ENCODE measurements at regions not wholly inside any gene's neighbourhood (a gene's known extent, or its start where the extent isn't known, plus 50 kb on each side); places are given as distances from the start of the nearest gene placed in this dataset.

- Histone ChIP-seq H3K4ac (ENCODE audit: low read length) (no peak overlapping the region), H3K9ac (ENCODE audit: low read depth, low read length, poor library complexity) (no peak overlapping the region), H3K27ac (replicated peaks; ENCODE audit: low read length) (no peak overlapping the region), H2BK15ac (ENCODE audit: low read length) (no peak overlapping the region), H3K4me2 (ENCODE audit: insufficient read depth, low read length, poor library complexity, severe bottlenecking) (no peak overlapping the region), H3K18ac (ENCODE audit: low read length) (no peak overlapping the region), H2BK12ac (ENCODE audit: low read length) (no peak overlapping the region), H2AFZ (ENCODE audit: low read length) (no peak overlapping the region), H3K36me3 (replicated peaks in 1 of 2; ENCODE audit: control insufficient read depth in 2 of 2, insufficient read depth in 2 of 2, low read length in 2 of 2) (no peaks in the 10 kb centered on the region), H3K4me1 (ENCODE audit: control insufficient read depth in 2 of 2, insufficient read depth in 1 of 2, low read depth in 1 of 2, low read length in 2 of 2) (peaks cover 3 to 24% of the 10 kb centered on the region in 2 donors), H2BK5ac (ENCODE audit: low read length) (no peak overlapping the region), H4K91ac (ENCODE audit: low read depth, low read length, poor library complexity) (no peak overlapping the region), H4K8ac (ENCODE audit: low read depth, low read length) (no peak overlapping the region), H3K9me3 (replicated peaks in 1 of 2; ENCODE audit: control insufficient read depth in 2 of 2, insufficient read depth in 1 of 2, low read depth in 1 of 2, low read length in 2 of 2) (no peaks in the 10 kb centered on the region), H2AK5ac (ENCODE audit: low read depth, low read length) (no peak overlapping the region), H2BK120ac (ENCODE audit: low read depth, low read length) (no peak overlapping the region), H3K14ac (ENCODE audit: low read length) (no peak overlapping the region), H3K79me1 (ENCODE audit: low read depth, low read length) (no peaks in the 10 kb centered on the region), H3K23ac (ENCODE audit: low read depth, low read length, poor library complexity) (no peak overlapping the region), H3K4me3 (ENCODE audit: low read length in 2 of 2) (no peak overlapping the region), H3K27me3 (ENCODE audit: control insufficient read depth in 3 of 3, insufficient read depth in 3 of 3, low read depth in 1 of 3, low read length in 3 of 3) (peaks cover 0 to 4% (median 0%) of the 10 kb centered on the region in 3 experiments)
- DNase-seq (ENCODE audit: low spot score): no peak
- no CpG with 5 or more reads among the region's 4 CpGs for WGBS, 2 donors (ENCODE audit: extremely low coverage in 2 of 2, insufficient read length in 2 of 2, insufficient replicate concordance in 1 of 2)
These were observed 70.0 kb downstream of the LMO4 start for GRCh38 chr1:87398641-87399040.

- WGBS, 2 donors (ENCODE audit: extremely low coverage in 2 of 2, insufficient read length in 2 of 2, insufficient replicate concordance in 1 of 2): no CpG with 5 or more reads among the region's 2 CpGs
These were observed 70.6 kb downstream of the LMO4 start for GRCh38 chr1:87399264-87399663.

GRCh38 chr1:87399701-87400100 lies 71.0 kb downstream of the LMO4 start:
- Histone ChIP-seq H2AFZ (ENCODE audit: low read length) (no peak overlapping the region), H3K27ac (replicated peaks; ENCODE audit: low read length) (no peak overlapping the region), H3K36me3 (replicated peaks in 1 of 2; ENCODE audit: control insufficient read depth in 2 of 2, insufficient read depth in 2 of 2, low read length in 2 of 2) (no peaks in the 10 kb centered on the region), H2BK15ac (ENCODE audit: low read length) (no peak overlapping the region), H3K4me1 (ENCODE audit: control insufficient read depth in 2 of 2, insufficient read depth in 1 of 2, low read depth in 1 of 2, low read length in 2 of 2) (peaks cover 3 to 21% of the 10 kb centered on the region in 2 donors), H2BK12ac (ENCODE audit: low read length) (no peak overlapping the region), H3K79me1 (ENCODE audit: low read depth, low read length) (no peaks in the 10 kb centered on the region), H3K14ac (ENCODE audit: low read length) (no peak overlapping the region), H3K4me3 (ENCODE audit: low read length in 2 of 2) (no peak overlapping the region), H3K23ac (ENCODE audit: low read depth, low read length, poor library complexity) (no peak overlapping the region), H3K4ac (ENCODE audit: low read length) (no peak overlapping the region), H3K4me2 (ENCODE audit: insufficient read depth, low read length, poor library complexity, severe bottlenecking) (no peak overlapping the region), H3K27me3 (ENCODE audit: control insufficient read depth in 3 of 3, insufficient read depth in 3 of 3, low read depth in 1 of 3, low read length in 3 of 3) (peaks cover 0 to 4% (median 0%) of the 10 kb centered on the region in 3 experiments), H2BK5ac (ENCODE audit: low read length) (no peak overlapping the region), H3K9ac (ENCODE audit: low read depth, low read length, poor library complexity) (no peak overlapping the region), H3K18ac (ENCODE audit: low read length) (no peak overlapping the region), H2BK120ac (ENCODE audit: low read depth, low read length) (no peak overlapping the region), H2AK5ac (ENCODE audit: low read depth, low read length) (no peak overlapping the region), H4K91ac (ENCODE audit: low read depth, low read length, poor library complexity) (no peak overlapping the region), H3K9me3 (replicated peaks in 1 of 2; ENCODE audit: control insufficient read depth in 2 of 2, insufficient read depth in 1 of 2, low read depth in 1 of 2, low read length in 2 of 2) (no peaks in the 10 kb centered on the region), H4K8ac (ENCODE audit: low read depth, low read length) (no peak overlapping the region)
- WGBS, 2 donors (ENCODE audit: extremely low coverage in 2 of 2, insufficient read length in 2 of 2, insufficient replicate concordance in 1 of 2): no CpG with 5 or more reads among the region's 4 CpGs
- DNase-seq (ENCODE audit: low spot score): no peak

More at GRCh38 chr1:87399264-87399663, 70.6 kb downstream of the LMO4 start:
- DNase-seq (ENCODE audit: low spot score): no peak
- Histone ChIP-seq H2BK12ac (ENCODE audit: low read length) (no peak overlapping the region), H4K8ac (ENCODE audit: low read depth, low read length) (no peak overlapping the region), H2BK15ac (ENCODE audit: low read length) (no peak overlapping the region), H3K27me3 (ENCODE audit: control insufficient read depth in 3 of 3, insufficient read depth in 3 of 3, low read depth in 1 of 3, low read length in 3 of 3) (peaks cover 0 to 4% (median 0%) of the 10 kb centered on the region in 3 experiments), H3K36me3 (replicated peaks in 1 of 2; ENCODE audit: control insufficient read depth in 2 of 2, insufficient read depth in 2 of 2, low read length in 2 of 2) (no peaks in the 10 kb centered on the region), H3K18ac (ENCODE audit: low read length) (no peak overlapping the region), H3K23ac (ENCODE audit: low read depth, low read length, poor library complexity) (no peak overlapping the region), H3K4me2 (ENCODE audit: insufficient read depth, low read length, poor library complexity, severe bottlenecking) (no peak overlapping the region), H2BK120ac (ENCODE audit: low read depth, low read length) (no peak overlapping the region), H3K9ac (ENCODE audit: low read depth, low read length, poor library complexity) (no peak overlapping the region), H3K4me3 (ENCODE audit: low read length in 2 of 2) (no peak overlapping the region), H4K91ac (ENCODE audit: low read depth, low read length, poor library complexity) (no peak overlapping the region), H2AFZ (ENCODE audit: low read length) (no peak overlapping the region), H2BK5ac (ENCODE audit: low read length) (no peak overlapping the region), H2AK5ac (ENCODE audit: low read depth, low read length) (no peak overlapping the region), H3K79me1 (ENCODE audit: low read depth, low read length) (no peaks in the 10 kb centered on the region), H3K4ac (ENCODE audit: low read length) (no peak overlapping the region), H3K4me1 (ENCODE audit: control insufficient read depth in 2 of 2, insufficient read depth in 1 of 2, low read depth in 1 of 2, low read length in 2 of 2) (peaks cover 3 to 24% of the 10 kb centered on the region in 2 donors), H3K27ac (replicated peaks; ENCODE audit: low read length) (no peak overlapping the region), H3K14ac (ENCODE audit: low read length) (no peak overlapping the region), H3K9me3 (replicated peaks in 1 of 2; ENCODE audit: control insufficient read depth in 2 of 2, insufficient read depth in 1 of 2, low read depth in 1 of 2, low read length in 2 of 2) (no peaks in the 10 kb centered on the region)

GRCh38 chr1:87400813-87401212 lies 72.1 kb downstream of the LMO4 start:
- Histone ChIP-seq H4K8ac (ENCODE audit: low read depth, low read length) (no peak overlapping the region), H3K9me3 (replicated peaks in 1 of 2; ENCODE audit: control insufficient read depth in 2 of 2, insufficient read depth in 1 of 2, low read depth in 1 of 2, low read length in 2 of 2) (no peaks in the 10 kb centered on the region), H3K18ac (ENCODE audit: low read length) (no peak overlapping the region), H3K79me1 (ENCODE audit: low read depth, low read length) (no peaks in the 10 kb centered on the region), H3K4me1 (ENCODE audit: control insufficient read depth in 2 of 2, insufficient read depth in 1 of 2, low read depth in 1 of 2, low read length in 2 of 2) (peaks cover 3 to 17% of the 10 kb centered on the region in 2 donors), H3K27ac (replicated peaks; ENCODE audit: low read length) (no peak overlapping the region), H3K4me2 (ENCODE audit: insufficient read depth, low read length, poor library complexity, severe bottlenecking) (no peak overlapping the region), H4K91ac (ENCODE audit: low read depth, low read length, poor library complexity) (no peak overlapping the region), H2BK120ac (ENCODE audit: low read depth, low read length) (no peak overlapping the region), H2BK5ac (ENCODE audit: low read length) (no peak overlapping the region), H3K36me3 (replicated peaks in 1 of 2; ENCODE audit: control insufficient read depth in 2 of 2, insufficient read depth in 2 of 2, low read length in 2 of 2) (no peaks in the 10 kb centered on the region), H3K9ac (ENCODE audit: low read depth, low read length, poor library complexity) (no peak overlapping the region), H3K4ac (ENCODE audit: low read length) (no peak overlapping the region), H3K27me3 (ENCODE audit: control insufficient read depth in 3 of 3, insufficient read depth in 3 of 3, low read depth in 1 of 3, low read length in 3 of 3) (peaks cover 0 to 4% (median 0%) of the 10 kb centered on the region in 3 experiments), H3K14ac (ENCODE audit: low read length) (no peak overlapping the region), H3K4me3 (ENCODE audit: low read length in 2 of 2) (no peak overlapping the region), H2BK15ac (ENCODE audit: low read length) (no peak overlapping the region), H2BK12ac (ENCODE audit: low read length) (no peak overlapping the region), H2AFZ (ENCODE audit: low read length) (no peak overlapping the region), H2AK5ac (ENCODE audit: low read depth, low read length) (no peak overlapping the region), H3K23ac (ENCODE audit: low read depth, low read length, poor library complexity) (no peak overlapping the region)
- no CpG with 5 or more reads among the region's 1 CpG for WGBS, 2 donors (ENCODE audit: extremely low coverage in 2 of 2, insufficient read length in 2 of 2, insufficient replicate concordance in 1 of 2)
- no peak for DNase-seq (ENCODE audit: low spot score)
